RKO (cell line): ENCODE measurements at regions not wholly inside any gene's neighbourhood (a gene's known extent, or its start where the extent isn't known, plus 50 kb on each side); places are given as distances from the start of the nearest gene placed in this dataset.
"Not testable (repeated sequence)": the region's sequence is repeated elsewhere in the genome, so short reads cannot be mapped to it uniquely, and the experiment has no call there.

Source experiments
- DNase-seq: peaks from one replicate; pipeline ENCODE4 v3.0.0-alpha.2; 2016; ENCODE audit warnings: low spot score

DNA sequence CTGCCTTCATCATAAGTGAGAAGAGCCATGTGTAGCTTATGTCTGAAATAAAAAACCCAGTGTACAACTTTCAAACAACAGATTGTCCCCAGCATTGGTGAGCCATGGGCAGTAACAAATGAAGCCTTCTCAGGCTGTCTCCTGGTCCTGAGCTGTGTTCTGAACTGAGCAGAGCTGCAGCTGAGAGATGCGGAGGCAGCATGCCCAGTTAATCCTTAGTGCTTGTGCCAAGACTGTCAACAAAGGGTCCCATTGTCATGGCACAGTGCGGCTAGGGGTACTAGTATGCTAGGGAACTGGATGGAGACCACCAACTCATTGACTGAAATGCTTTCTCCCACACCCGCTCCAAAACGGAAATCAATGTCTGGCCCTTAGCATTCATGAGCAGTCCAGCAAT, 154.3 kb downstream of the RMST start:
- no peak for DNase-seq

DNA sequence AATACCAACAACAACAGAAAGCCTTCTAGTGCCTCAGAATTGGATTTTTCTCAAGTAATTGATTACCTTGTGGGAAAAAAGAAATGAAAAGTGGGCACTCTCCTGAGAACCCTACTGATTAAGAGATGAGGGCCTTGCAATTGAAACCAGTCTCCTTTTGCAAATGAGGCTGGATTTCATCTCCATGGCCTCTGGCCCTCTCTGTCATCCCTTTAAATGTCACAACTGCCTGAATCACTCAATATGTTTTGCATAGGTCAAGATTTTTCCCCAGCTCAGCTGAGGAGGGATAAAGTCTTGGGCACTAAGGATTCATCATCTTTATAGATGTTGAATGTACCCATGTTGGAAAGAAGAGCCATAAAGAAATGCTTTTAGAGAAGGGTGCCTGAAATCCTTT, 166.4 kb downstream of the RMST start:
- no peak for DNase-seq

DNA sequence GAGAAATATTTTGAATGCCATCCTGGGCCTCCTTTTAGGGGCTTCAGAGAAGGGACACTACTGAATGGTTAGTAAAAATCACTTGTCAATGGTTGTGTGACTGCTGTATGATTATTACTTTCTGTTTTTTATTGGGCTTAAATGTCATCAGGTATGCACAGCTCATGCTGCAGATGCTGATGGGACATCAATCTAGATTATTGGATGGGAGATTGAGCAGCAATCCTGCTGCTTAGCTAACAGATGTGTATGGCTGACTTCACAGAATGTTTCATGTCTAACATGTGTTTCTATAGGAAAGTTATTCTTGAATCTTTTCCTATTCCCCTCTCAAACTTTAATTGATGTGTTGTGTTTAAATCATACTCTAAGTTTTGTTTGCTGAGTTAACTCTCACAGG, 166.8 kb downstream of the RMST start:
- DNase-seq: no peak

DNA sequence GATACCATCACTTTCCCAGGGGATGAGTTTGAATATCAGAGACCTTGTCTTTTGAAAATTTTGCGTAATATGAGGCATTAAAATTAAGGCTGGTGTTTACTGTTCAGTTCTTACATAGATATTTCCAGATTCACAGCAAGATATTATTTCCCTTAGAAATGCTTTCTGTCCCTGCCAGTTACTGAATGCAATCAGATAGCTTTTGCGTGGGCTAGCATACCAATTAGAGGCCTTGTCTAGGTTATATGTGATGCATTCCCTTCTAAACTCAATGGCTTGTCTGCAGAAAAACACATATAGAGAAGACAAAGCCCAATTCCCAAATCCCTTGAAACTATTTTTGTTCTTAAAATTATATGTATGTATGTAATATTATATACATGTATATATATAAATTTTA, 167.8 kb downstream of the RMST start:
- DNase-seq: no peak

DNA sequence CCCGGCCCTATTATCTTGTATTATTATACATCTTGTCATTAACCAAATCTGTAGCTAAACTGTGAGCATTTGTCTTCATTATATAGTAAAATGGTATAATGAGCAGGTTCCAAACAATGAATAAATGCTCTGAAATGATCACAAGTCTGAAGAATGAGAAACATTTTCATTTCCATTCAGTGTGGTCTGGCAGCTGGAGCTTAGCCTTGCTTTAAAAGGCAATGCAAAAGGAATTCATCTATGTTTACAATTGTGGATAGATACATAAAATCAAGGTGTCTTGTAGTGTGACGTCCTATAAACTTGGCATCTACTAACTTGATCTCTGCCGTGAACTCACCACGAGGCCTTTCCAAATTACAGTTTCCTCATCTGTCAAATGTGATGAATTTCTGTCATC, 168.3 kb downstream of the RMST start:
- no peak for DNase-seq

DNA sequence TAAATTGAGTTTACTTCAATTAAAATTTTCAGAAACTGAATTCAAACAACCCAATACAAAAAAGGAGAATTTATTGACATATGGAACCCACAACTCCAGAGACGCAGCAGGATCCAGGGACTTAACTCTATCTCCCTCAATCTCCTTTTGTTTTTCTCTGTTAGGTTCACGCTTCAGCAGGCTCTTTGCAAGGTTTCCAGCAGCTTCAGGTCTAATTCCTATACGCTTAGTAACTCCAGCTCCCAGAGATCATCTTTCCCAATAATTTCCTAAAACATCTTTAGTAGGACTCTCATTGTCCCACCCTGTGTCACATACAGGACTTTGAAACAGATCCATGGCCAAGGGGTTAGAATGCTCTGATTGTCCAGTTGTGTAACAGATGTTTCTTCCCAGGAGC, 175.2 kb downstream of the RMST start:
- DNase-seq: no peak

DNA sequence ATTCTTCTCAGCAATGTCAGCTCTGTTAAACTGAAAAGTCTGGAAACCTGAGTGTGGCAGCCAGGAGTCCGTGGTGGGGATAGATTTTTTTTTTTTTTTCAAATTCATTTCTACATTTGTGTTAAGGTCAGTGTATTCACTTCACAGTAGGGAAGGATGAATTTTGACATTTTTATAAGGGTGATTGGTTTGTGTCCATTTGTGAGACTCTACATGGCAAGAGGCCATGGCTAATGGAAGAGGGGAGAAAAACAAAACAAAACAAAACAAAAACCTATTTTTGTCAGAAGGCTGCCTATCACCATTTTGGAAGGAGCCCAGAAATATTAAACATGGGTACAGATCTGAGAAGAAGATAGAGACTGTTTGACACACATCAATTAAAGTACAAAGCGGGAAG, 176.1 kb downstream of the RMST start:
- no peak for DNase-seq

DNA sequence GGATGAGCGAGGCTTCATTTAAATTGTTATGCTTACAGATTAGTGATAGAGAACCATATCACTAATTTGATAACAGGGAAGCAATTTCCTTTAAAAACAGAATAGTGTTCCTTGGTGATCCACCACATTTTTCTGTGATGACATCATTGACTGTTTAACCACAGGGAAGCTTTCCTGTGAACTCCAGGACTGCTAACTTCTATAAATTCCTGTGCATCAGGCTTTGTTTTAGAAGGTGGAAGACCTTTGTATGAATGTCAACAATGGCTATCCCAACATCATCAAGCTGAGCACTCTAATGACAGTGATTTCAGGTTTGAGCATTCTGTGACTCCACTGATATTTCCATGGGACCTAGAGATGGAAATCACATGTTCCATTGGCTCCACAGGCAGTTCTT, 177.1 kb downstream of the RMST start:
- DNase-seq: no peak

DNA sequence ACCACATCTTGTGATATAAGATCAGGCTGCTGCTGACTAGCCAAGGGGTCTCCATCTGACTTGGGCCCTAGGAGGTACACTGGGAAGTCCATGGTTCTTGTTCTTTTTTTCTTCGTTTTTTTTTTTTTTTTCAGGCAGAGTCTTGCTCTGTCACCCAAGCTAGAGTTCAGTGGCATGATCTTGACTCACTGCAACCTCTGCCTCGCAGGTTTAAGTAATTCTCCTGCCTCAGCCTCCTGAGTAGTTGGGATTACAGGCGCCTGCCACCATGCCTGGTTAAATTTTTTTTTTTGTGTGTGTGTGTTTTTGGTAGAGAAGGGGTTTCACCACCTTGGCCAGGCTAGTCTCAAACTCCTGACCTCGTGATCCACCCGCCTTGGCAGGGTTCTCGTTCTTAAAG, 178.2 kb downstream of the RMST start:
- DNase-seq: no peak

DNA sequence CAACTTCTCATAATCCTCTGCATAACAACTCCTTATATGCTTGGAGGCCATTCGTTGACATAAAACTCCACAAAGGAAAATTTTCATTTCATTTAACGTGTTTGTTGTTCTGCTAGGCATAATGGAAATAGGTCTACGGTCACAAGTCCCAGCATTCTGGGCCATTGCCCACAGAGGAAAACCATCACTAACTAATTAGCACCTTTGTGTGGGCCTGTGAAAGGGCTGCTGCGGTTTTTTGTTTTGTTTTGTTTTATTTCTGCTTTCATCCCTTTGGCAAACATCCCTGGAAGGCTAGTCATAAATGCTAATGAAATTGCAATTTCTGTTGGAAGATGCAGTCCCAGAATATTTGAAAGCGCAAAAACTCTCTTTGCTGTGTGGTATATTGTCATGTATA, 180.3 kb downstream of the RMST start:
- DNase-seq: no peak

DNA sequence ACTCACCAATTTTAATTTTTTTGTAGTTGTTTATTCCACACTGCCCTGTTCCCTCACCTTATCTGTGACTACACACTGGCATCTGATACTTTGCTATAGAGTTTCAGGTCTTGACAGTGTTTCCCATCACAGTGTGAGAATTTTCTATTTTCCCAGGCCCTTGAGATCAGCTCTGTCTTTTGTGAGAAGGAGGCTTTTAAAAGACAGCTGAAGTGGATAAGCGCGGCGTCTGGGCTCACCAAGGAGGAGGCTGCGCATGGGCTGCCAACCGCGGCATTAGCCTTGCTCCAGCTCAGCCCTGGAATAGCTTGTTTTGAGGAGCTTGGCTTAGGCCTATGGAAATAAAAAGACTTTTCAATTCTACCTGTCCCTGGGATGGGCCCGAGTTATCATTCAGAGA, 181.3 kb downstream of the RMST start:
- DNase-seq: no peak

DNA sequence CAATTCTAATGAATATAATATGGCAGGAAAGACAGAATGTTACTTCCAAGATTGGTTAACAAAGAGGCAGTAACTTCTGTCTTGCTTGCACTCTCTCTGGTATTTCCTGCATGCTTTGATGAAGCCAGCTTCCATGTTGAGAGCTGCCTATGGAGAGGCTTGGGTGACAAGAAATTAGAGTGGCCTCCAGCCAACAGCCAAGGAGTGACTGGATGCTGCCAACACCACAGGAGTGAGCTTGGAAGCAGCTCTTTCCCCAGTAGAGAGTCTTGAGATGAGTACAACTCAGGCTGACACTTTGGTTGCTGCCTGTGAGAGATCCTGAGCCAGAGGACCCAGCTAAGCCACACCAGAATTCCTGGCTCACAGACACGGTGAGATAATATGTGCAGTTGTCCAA, 183.1 kb downstream of the RMST start:
- no peak for DNase-seq

DNA sequence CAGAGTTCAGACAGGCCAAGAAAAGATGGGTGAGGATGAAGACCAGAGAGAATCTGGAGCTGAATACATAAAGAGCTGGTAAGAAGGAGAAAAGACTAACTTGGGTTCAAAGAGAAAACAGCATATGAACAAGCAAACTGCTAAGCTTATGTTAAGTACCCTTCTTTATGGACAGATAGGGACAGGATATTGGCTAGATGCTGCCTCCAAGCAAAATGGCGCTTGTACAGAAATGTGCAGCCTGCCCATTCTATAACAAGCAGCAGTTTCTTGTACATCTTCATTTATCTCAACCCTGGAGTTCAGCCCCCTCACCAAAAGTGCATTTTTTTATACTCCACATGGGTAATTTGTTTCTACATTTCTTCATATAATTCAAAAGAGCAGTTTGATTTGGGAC, 184.5 kb downstream of the RMST start:
- no peak for DNase-seq

DNA sequence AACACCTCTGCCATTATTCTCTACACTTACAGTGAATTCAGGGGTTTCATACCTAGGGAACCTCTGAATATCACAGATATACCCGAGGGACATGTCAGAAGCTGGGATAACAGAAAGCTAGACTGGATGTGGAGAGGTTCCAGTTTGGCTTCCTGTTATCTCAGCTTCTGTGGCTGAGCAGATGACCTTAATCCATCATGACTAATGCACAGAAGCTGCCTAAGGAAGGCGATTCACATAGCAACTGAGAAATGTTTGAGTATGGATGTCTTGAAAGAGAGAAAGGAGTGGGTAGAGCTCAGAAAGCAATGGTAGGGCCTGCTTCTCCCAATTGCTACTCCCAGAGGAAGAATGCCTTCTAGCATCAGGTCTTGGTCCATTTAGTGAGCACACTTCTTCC, 187.6 kb downstream of the RMST start:
- DNase-seq: peak; percentile 4

DNA sequence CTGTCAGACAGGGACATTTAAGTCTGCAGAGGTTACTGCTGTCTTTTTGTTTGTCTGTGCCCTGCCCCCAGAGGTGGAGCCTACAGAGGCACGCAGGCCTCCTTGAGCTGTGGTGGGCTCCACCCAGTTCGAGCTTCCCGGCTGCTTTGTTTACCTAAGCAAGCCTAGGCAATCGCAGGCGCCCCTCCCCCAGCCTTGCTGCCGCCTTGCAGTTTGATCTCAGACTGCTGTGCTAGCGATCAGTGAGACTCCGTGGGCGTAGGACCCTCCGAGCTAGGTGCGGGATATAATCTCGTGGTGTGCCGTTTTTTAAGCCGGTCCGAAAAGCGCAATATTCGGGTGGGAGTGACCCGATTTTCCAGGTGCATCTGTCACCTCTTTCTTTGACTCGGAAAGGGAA, 193.9 kb downstream of the RMST start:
- not testable (repeated sequence) for DNase-seq

DNA sequence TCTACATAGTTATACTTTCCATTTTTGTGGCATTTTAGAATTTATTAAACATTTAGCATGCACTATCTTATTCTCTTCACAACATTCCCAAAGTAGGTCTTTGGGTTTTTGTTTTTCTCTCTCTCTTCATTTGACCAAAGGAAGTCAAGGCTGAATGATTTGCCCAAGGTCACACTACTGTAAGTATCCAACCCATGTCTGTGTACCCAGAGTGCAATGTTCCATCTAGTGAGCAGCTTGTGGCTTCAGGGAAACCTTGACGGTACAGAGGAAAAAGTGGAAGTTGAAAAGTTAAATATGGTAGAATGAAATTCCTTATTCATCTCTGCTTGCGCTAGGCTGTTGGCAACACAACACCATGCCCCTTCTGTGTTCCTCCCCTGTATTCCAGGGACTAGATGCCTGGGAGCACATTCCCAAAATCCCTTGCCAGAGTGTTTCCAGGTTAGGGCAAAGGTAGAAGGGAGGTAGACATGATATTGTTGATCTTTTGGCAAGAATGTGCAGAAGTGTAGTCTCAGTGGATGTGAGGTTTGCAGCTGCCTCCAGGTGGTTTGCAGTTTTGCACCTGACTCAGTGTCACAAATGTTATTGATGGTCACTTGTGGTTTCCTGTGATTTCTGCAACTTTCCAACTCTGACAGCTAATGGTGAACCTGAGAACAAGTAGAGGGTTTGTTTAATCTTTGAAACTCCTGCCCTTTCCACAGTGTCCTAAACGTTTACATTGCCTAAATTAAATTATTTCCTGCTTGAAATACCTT, 196.7 kb downstream of the RMST start:
- DNase-seq: no peak

DNA sequence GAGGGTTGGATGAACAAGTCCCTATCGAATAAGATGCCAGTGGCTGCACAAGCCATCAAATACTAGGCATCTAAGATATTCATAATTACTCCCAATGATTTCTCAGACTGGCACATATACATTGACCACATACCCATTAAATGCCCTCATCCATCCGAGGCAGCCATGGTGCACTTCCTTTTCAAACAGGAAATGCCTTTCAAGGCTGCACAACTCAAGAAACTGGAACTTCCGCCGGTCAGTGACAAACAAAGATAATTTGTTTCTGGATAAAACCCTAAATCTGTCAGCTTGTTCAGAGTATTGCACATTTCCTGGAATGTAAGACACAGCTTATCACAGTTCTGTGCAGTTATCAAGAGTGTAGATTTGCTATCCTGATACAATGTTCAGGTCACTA, 203.7 kb downstream of the RMST start:
- DNase-seq: no peak

DNA sequence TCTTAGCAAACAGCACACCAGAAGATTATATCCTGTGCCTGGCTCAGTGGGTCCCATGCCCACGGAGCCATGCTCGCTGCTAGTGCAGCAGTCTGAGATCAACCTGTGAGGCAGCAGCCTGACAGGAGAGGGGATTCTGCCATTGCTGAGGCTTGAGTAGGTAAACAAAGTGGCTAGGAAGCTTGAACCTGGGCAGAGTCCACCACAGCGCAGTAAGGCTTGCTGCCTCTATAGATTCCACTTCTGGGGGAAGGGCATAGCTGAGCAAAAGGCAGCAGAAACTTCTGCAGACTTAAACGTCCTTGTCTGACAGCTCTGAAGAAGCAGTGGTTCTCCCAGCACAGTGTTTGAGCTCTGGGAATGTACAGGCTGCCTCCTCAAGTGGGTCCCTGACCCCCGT, 210.3 kb downstream of the RMST start:
- DNase-seq: no peak

DNA sequence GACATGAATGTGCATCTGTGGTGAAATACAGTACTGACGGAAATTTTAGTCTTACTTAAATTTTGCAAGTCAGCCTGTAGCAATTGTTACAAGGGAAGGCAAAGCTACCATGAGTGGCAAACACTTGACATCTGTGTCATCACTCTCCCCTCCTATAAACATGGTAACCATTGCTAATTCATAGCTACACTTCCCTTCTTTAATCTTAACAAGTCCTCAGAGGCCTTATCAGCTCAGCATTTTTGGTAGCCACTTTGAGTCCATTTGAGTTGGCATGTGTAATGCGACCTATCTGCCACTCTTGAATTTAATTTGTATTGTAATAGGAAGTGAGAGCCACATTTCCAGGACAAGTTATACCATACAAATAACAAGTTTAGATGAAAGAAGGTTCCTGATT, 218.1 kb downstream of the RMST start:
- no peak for DNase-seq

DNA sequence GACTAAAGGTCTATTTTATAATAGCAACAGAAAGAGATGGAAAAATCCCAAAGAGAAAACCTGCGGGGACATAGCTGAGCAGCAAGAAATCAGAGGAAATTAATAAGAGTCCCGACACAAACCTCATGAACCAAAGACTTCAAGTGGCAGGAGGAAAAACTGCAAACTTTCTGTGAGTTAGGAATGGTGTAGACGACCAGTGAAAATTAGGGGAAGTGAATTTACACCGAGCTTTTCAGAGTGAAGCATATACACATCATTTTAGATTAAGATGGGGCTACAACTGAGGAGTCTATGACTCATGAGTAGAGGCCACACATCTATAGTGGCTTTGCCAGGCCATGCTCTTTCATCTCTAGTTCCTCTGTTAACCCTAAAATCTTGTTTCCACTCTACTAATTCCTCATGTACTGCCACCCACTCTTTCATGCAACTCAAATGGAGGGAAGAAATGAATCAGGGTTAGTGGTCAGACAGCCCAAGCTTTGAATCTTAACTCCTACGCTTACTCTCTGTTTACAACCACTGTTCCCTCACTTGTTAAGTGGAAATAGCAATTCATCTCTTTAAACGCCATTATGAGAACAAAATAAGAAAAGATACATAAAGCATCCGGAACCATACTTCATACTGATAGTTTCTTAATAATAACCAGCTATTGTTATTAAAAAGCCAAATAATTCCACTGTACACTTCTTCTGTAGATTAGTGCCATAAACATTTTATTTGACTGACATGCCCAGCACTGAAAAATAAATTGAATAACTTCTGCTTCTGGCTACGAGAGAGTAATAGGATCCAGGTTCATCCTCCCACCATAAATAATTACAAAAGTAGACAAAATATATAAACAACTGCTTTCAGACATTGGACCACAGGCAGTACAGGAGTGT, 219.3 kb downstream of the RMST start:
- no peak for DNase-seq

DNA sequence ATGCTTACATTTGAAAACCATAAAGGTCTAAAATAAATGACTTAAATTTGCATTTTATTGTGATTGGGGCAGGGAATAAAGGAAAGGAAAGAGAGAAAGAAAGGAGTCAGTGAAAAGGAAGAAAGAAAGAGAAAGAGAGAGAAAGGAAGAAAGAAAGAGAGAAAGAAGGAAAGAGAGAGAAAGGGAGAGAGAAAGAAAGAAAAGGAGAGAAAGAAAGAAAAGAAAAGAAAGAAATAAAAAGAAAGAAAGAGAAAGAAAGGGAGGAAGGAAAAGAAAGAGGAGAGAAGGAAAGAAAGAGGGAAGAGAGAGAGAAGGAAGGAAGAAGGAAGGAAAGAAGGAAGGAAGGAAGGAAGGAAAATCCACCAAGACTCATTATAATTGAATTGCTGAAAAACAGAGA, 222.8 kb downstream of the RMST start:
- no peak for DNase-seq

DNA sequence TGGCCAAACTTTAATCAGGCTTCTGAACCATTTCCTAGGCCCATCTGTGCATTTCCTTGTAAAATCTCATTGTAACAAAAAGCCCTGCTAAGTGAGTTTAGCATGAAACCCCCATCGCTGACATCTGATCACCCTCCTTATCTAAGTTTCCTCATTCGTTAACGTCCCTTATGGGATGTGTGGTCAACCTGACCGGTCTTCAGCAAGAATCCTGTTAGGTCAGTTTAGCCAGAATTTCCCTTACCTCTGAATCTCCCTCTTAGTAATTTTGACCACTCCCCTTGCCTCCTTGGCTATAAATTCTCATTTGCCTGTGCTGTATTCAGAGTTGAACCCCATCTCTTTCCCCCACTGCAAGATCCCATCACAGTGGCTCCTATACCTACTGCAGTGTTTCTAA, 239.3 kb downstream of the RMST start:
- no peak for DNase-seq

DNA sequence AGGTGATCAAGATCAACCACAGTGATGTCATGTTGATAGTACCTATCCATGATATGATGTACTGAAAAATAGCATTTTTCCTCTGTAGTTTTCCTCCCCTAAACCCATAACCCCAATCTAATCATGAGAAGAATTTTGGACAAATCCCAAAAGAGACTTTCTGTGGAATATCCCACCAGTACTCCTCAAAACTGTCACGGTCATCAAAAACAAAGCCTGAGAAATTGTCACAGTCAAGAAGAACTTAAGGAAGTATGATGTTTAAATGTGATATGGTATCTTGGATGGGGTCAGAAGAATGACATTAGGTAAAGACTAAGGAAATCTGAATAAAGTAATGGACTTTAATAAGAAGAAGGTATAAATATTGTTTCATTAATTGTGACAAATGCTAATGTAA, 248.8 kb downstream of the RMST start:
- DNase-seq: no peak

DNA sequence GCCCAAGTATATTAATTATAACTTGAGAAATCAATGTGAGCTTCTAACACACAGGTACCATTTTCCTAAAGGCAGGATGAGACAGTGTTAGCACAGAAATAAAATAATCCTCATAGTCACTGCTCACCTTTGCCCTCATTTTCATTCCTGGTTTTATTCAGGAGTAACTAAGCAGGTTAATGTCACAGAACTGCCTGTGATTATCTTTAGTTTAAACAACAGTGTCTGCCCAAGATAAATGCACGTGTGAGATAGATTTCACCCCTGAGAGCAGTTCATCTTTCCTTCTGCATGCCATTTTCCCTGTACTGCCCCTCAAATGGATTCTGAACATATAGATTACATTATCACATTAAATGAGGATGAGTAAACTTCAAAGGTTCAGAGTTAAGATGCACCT, 250.7 kb downstream of the RMST start:
- DNase-seq: no peak
